CD14-positive monocyte (primary cell): ENCODE measurements at regions not wholly inside any gene's neighbourhood (a gene's known extent, or its start where the extent isn't known, plus 50 kb on each side); places are given as distances from the start of the nearest gene placed in this dataset.

Source experiments
- DNase-seq, 3 donors: peaks; one replicate each; pipeline ENCODE4 v3.0.0-alpha.2; 2011 to 2022
- H2AFZ ChIP-seq: 2 replicates; pipeline ENCODE4 v1.6.0; 2012; ENCODE audit warnings: mild to moderate bottlenecking, low read depth, low read length, inconsistent platforms; ENCODE audit not compliant: insufficient read depth, poor library complexity, severe bottlenecking
- H3K27ac ChIP-seq, 2 donors: 1 replicate in 1 of 2; 2 replicates in 1 of 2; pipeline ENCODE4 v1.5.1; 2012 to 2013; ENCODE audit warnings: low read length in 2 of 2, control low read depth in 1 of 2, inconsistent platforms in 1 of 2, low read depth in 1 of 2, mild to moderate bottlenecking in 1 of 2
- H3K27me3 ChIP-seq, 2 donors: one replicate each; pipeline versions ENCODE4 v1.6.0 to v1.6.1; 2011 to 2013; ENCODE audit warnings: low read length in 2 of 2; ENCODE audit not compliant: control insufficient read depth in 2 of 2, insufficient read depth in 2 of 2
- H3K36me3 ChIP-seq, 2 donors: replicated peaks in 1 of 2; 1 replicate in 1 of 2; 2 replicates in 1 of 2; pipeline versions ENCODE4 v1.5.1 to v1.6.1; 2012 to 2013; ENCODE audit warnings: low read length in 2 of 2, control low read depth in 1 of 2, inconsistent platforms in 1 of 2, mild to moderate bottlenecking in 1 of 2; ENCODE audit not compliant: insufficient read depth in 2 of 2, control insufficient read depth in 1 of 2
- H3K4me1 ChIP-seq, 2 donors: 1 replicate in 1 of 2; 2 replicates in 1 of 2; pipeline versions ENCODE4 v1.5.1 to v1.6.1; 2012 to 2013; ENCODE audit warnings: low read length in 2 of 2, control low read depth in 1 of 2, inconsistent platforms in 1 of 2, mild to moderate bottlenecking in 1 of 2, moderate library complexity in 1 of 2; ENCODE audit not compliant: insufficient read depth in 2 of 2, control insufficient read depth in 1 of 2
- H3K4me2 ChIP-seq: replicated peaks from 2 replicates; pipeline ENCODE3; 2012; ENCODE audit warnings: low read length, moderate library complexity, mild to moderate bottlenecking; ENCODE audit not compliant: poor library complexity, severe bottlenecking; ENCODE audit errors: extremely low read depth
- H3K4me3 ChIP-seq, 3 experiments: fragments of 200-600 bp in 1 of 3; sonication (generic) in 1 of 3; replicated peaks in 1 of 3; 1 replicate in 2 of 3; 2 replicates in 1 of 3; pipeline ENCODE4 v1.5.1; 2011 to 2013; ENCODE audit warnings: low read length in 3 of 3, mild to moderate bottlenecking in 3 of 3, control low read depth in 2 of 3, low read depth in 2 of 3, inconsistent platforms in 1 of 3, moderate library complexity in 1 of 3
- H3K79me2 ChIP-seq: 2 replicates; pipeline ENCODE4 v1.6.0; 2012; ENCODE audit warnings: mild to moderate bottlenecking, control low read depth, inconsistent platforms, low read length, moderate library complexity; ENCODE audit not compliant: insufficient read depth
- H3K9ac ChIP-seq: 2 replicates; pipeline ENCODE4 v1.6.0; 2017; ENCODE audit warnings: low read length, mild to moderate bottlenecking; ENCODE audit not compliant: insufficient read depth, poor library complexity, severe bottlenecking
- H3K9me3 ChIP-seq, 2 donors: replicated peaks in 1 of 2; 1 replicate in 1 of 2; 2 replicates in 1 of 2; pipeline versions ENCODE4 v1.5.1 to v1.6.1; 2012 to 2013; ENCODE audit warnings: low read length in 2 of 2, control low read depth in 1 of 2; ENCODE audit not compliant: control insufficient read depth in 1 of 2, insufficient read depth in 1 of 2
- H4K20me1 ChIP-seq: 2 replicates; pipeline ENCODE4 v1.6.0; 2012; ENCODE audit warnings: mild to moderate bottlenecking, low read length, control low read depth, moderate library complexity; ENCODE audit not compliant: insufficient read depth
- H3K27ac Mint-ChIP-seq, 7 donors: one replicate each; pipeline ENCODE4 v1.8.0; 2020; ENCODE audit warnings: mild to moderate bottlenecking in 7 of 7, mixed read lengths in 7 of 7, moderate library complexity in 6 of 7, inconsistent platforms in 2 of 7
- H3K27me3 Mint-ChIP-seq, 3 donors: one replicate each; pipeline ENCODE4 v1.8.0; 2021 to 2022; ENCODE audit warnings: low read depth in 3 of 3, mild to moderate bottlenecking in 3 of 3, mixed read lengths in 3 of 3, moderate library complexity in 3 of 3, inconsistent platforms in 1 of 3
- H3K36me3 Mint-ChIP-seq, 2 donors: one replicate each; pipeline ENCODE4 v1.8.0; 2020; ENCODE audit warnings: mixed read lengths in 2 of 2, inconsistent platforms in 1 of 2, mild to moderate bottlenecking in 1 of 2
- H3K4me1 Mint-ChIP-seq: one replicate; pipeline ENCODE4 v1.8.0; 2020; ENCODE audit warnings: mild to moderate bottlenecking, mixed read lengths
- H3K4me3 Mint-ChIP-seq, 2 donors: one replicate each; pipeline ENCODE4 v1.8.0; 2020; ENCODE audit warnings: mild to moderate bottlenecking in 2 of 2, mixed read lengths in 2 of 2, moderate library complexity in 1 of 2
- H3K9me3 Mint-ChIP-seq, 7 donors: one replicate each; pipeline ENCODE4 v1.8.0; 2020 to 2022; ENCODE audit warnings: mixed read lengths in 7 of 7, mild to moderate bottlenecking in 6 of 7, moderate library complexity in 6 of 7, inconsistent platforms in 2 of 7
- WGBS: methylation state at CpG from one replicate; pipeline ENCODE4 v1.1.5; 2013; ENCODE audit warnings: missing lambda C conversion rate; ENCODE audit not compliant: insufficient coverage; 5-methylcytosine and 5-hydroxymethylcytosine counted together
- intact Hi-C, 2 donors: fragments of 100-400 bp; cut with micrococcal nuclease; formaldehyde crosslinking; loops; one replicate each; pipeline versions ENCODE4 v1.15.0 to v1.15.1; 2023
- TF ChIP-seq, protein P1 (sequence below): fragments of 200-600 bp; IDR thresholded peaks from one replicate; pipeline ENCODE4 v1.8.0; 2022; ENCODE audit warnings: antibody characterized with exemption, mild to moderate bottlenecking

DNA sequence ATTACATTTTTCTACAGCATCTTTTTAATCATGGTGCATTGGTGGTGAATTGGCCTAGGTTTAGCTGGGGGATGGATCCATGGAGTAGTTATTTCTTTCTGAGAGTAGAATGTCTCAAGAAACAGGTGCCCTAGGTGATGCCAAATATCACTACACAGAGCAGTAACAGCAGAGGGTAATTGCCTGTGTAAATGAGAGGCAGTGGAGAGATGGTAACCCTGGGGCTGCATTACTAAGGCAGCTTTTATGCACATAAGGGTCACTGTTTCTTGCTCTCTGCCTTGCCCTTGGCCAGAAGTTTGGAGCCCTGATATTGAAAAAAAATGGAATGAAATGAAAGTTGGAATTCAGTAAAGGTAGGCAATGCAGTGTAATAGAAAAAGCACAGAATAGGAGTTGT is 604.0 kb downstream of the NOVA1 start:
- no peaks in the 10 kb centered on the region for H3K36me3 ChIP-seq
- Mint-ChIP-seq H3K4me1 (no peaks in the 10 kb centered on the region), H3K27me3 (peaks cover 0 to 2% (median 1%) of the 10 kb centered on the region in 3 donors), H3K4me3 (no peak overlapping the region), H3K36me3 (no peaks in the 10 kb centered on the region), H3K27ac (no peak overlapping the region), H3K9me3 (peaks cover 0 to 18% (median 4%) of the 10 kb centered on the region in 7 donors)
- H3K4me1 ChIP-seq = no peaks in the 10 kb centered on the region
- no peak overlapping the region for H2AFZ ChIP-seq
- H3K4me3 ChIP-seq = no peak overlapping the region
- no peaks in the 10 kb centered on the region for H4K20me1 ChIP-seq
- H3K9me3 ChIP-seq = no peaks in the 10 kb centered on the region
- H3K9ac ChIP-seq = no peak overlapping the region
- no peak overlapping the region for H3K27ac ChIP-seq
- H3K27me3 ChIP-seq = no peaks in the 10 kb centered on the region
- intact Hi-C loops = no loop called here
- no peak for DNase-seq
- no peak overlapping the region for H3K4me2 ChIP-seq
- TF ChIP-seq, protein P1, sequence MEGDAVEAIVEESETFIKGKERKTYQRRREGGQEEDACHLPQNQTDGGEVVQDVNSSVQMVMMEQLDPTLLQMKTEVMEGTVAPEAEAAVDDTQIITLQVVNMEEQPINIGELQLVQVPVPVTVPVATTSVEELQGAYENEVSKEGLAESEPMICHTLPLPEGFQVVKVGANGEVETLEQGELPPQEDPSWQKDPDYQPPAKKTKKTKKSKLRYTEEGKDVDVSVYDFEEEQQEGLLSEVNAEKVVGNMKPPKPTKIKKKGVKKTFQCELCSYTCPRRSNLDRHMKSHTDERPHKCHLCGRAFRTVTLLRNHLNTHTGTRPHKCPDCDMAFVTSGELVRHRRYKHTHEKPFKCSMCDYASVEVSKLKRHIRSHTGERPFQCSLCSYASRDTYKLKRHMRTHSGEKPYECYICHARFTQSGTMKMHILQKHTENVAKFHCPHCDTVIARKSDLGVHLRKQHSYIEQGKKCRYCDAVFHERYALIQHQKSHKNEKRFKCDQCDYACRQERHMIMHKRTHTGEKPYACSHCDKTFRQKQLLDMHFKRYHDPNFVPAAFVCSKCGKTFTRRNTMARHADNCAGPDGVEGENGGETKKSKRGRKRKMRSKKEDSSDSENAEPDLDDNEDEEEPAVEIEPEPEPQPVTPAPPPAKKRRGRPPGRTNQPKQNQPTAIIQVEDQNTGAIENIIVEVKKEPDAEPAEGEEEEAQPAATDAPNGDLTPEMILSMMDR = no peak
- H3K79me2 ChIP-seq = no peaks in the 10 kb centered on the region

DNA sequence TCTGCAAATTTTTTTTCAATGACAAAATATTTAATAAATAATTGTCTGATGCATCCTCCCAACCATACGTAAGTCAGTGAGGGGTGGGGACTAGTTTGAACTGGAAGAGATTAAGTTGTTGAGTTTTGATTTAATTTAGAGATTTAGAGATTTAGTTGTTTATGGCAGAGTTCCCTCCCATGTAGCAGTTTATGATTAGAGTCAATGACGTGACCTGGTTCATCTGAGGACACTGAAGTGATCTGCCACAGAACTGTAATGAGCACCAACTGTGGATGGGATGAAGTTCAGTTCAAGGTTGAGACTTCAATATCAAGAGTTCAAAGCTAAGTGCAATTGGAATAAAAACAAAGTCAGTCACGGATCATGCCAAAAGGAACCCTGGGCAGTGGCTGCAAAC is 609.3 kb downstream of the NOVA1 start:
- Histone ChIP-seq H3K9me3 (peaks cover 0 to 3% of the 10 kb centered on the region in 2 donors), H2AFZ (no peak overlapping the region), H3K4me1 (no peaks in the 10 kb centered on the region), H3K36me3 (no peaks in the 10 kb centered on the region), H4K20me1 (no peaks in the 10 kb centered on the region), H3K9ac (no peak overlapping the region), H3K4me3 (no peak overlapping the region), H3K27me3 (no peaks in the 10 kb centered on the region), H3K27ac (no peak overlapping the region), H3K4me2 (no peak overlapping the region), H3K79me2 (no peaks in the 10 kb centered on the region)
- Mint-ChIP-seq H3K36me3 (no peaks in the 10 kb centered on the region), H3K4me1 (no peaks in the 10 kb centered on the region), H3K27ac (no peak overlapping the region), H3K4me3 (no peak overlapping the region), H3K9me3 (peaks cover 3 to 19% (median 4%) of the 10 kb centered on the region in 7 donors), H3K27me3 (peaks cover 0 to 1% (median 0%) of the 10 kb centered on the region in 3 donors)
- no peak for DNase-seq
- WGBS = 88% methylated on average over 2 of the region's 3 CpGs
- TF ChIP-seq, protein P1 = no peak
- intact Hi-C loops = no loop called here
